ENCODE measurements at regions not wholly inside any gene's neighbourhood (a gene's known extent, or its start where the extent isn't known, plus 50 kb on each side); places are given as distances from the start of the nearest gene placed in this dataset.

DNA sequence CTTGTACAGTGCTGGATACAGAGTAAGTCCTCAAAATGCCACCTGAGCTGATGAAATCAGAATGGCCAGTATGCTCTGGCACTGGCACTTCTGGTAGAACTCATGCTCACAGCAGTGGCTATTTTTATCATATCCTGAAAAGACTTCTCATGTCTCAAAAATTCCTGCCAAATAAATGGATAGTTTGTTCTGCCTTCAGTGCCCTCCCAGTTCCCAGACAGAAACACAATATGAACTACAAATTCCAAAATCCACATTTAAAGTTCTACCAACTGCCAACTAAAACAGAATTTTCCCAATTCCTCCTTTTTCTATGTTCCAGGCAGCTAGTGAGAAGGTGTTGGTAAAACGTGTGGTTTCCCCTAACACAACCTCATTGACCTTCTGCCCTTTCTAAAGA lies 51.4 kb upstream of the RGS1 start:
- DNase-seq (ENCODE audit: low read depth) = no peak

All from stimulated activated CD8-positive, alpha-beta memory T cell treated with anti-CD3 and anti-CD28 coated beads, Interleukin-15, amount 100 ng/mL, for 24 hours (primary cell).